ENCODE measurements at regions not wholly inside any gene's neighbourhood (a gene's known extent, or its start where the extent isn't known, plus 50 kb on each side); places are given as distances from the start of the nearest gene placed in this dataset.

- H3K79me2 ChIP-seq (ENCODE audit: control insufficient read depth in 1 of 2, insufficient read depth in 2 of 2, low read length in 2 of 2): no peaks in the 10 kb centered on the region
- H2BK5ac ChIP-seq (ENCODE audit: low read depth, low read length): no peak overlapping the region
- H3K4me2 ChIP-seq (ENCODE audit: insufficient read depth in 1 of 2, low read depth in 2 of 2, low read length in 2 of 2): no peak overlapping the region
- no peaks in the 10 kb centered on the region for H3K36me3 ChIP-seq (ENCODE audit: control insufficient read depth in 2 of 4, insufficient read depth in 4 of 4, low read length in 3 of 4)
- no peaks in the 10 kb centered on the region for H3K27me3 ChIP-seq (replicated peaks in 1 of 4; ENCODE audit: control insufficient read depth in 3 of 4, extremely low read depth in 1 of 4, insufficient read depth in 3 of 4, low read length in 3 of 4)
- no peak overlapping the region for H4K91ac ChIP-seq (replicated peaks; ENCODE audit: insufficient read length, low read length)
- H2AK5ac ChIP-seq (ENCODE audit: low read depth, low read length): no peak overlapping the region
- H3K23ac ChIP-seq (ENCODE audit: insufficient read length): no peak overlapping the region
- no peak overlapping the region for H4K8ac ChIP-seq (ENCODE audit: extremely low read depth, insufficient read depth, low read length)
- H3K56ac ChIP-seq (replicated peaks; ENCODE audit: insufficient read length, low read depth, low read length): no peak overlapping the region
- no peak overlapping the region; the same call in 1 of the 2 replicates for H2BK15ac ChIP-seq (ENCODE audit: low read length)
- H4K20me1 ChIP-seq (replicated peaks in 1 of 2; ENCODE audit: control insufficient read depth in 1 of 2, insufficient read depth in 2 of 2, low read length in 2 of 2): no peaks in the 10 kb centered on the region
- peaks cover 0 to 5% (median 2%) of the 10 kb centered on the region in 4 experiments; a peak in 3 of 7 replicates for H3K4me1 ChIP-seq (replicated peaks in 1 of 4; ENCODE audit: control insufficient read depth in 3 of 4, insufficient read depth in 4 of 4, low read length in 3 of 4)
- H3K79me1 ChIP-seq (ENCODE audit: low read depth, low read length): no peaks in the 10 kb centered on the region
- POLR2A ChIA-PET (ENCODE audit: partially characterized antibody): no interaction called here
- no peak overlapping the region for H4K5ac ChIP-seq (ENCODE audit: insufficient read length, low read depth, low read length)
- no peak overlapping the region for H3K4ac ChIP-seq (replicated peaks; ENCODE audit: insufficient read length, low read depth, low read length)
- no peak overlapping the region for H3K4me3 ChIP-seq (ENCODE audit: extremely low read depth in 1 of 4, insufficient read depth in 2 of 4, low read depth in 3 of 4, low read length in 4 of 4)
- CTCF ChIA-PET (ENCODE audit: partially characterized antibody): no interaction called here
- H3K9ac ChIP-seq (replicated peaks in 1 of 4; ENCODE audit: extremely low read depth in 1 of 4, low read depth in 3 of 4, low read length in 3 of 4): no peak overlapping the region
- H3K14ac ChIP-seq (ENCODE audit: insufficient read length): no peak overlapping the region
- H3K18ac ChIP-seq (ENCODE audit: extremely low read depth, low read length): no peak overlapping the region
- H2BK20ac ChIP-seq (ENCODE audit: low read length): no peak overlapping the region
- 86% methylated on average over 2 of the region's 2 CpGs; no CpG with 5 or more reads in 1 of the 2 experiments for WGBS, 2 experiments (ENCODE audit: extremely low coverage in 1 of 2, insufficient coverage in 1 of 2, insufficient read length in 1 of 2, insufficient replicate concordance in 2 of 2, low coverage in 1 of 2, low lambda C conversion rate in 2 of 2, missing lambda C conversion rate in 1 of 2)
- FAIRE-seq (no peak), DNase-seq (ENCODE audit: low read depth in 1 of 2, low spot score in 2 of 2) (no peak)
- no peak overlapping the region for H3K27ac ChIP-seq (ENCODE audit: low read depth, low read length)
- H3K9me3 ChIP-seq (ENCODE audit: insufficient read depth in 2 of 2, low read depth in 1 of 2, low read length in 1 of 2): peaks cover 0 to 5% of the 10 kb centered on the region in 2 experiments; a peak in 1 of 4 replicates
- no peaks in the 10 kb centered on the region for H3K23me2 ChIP-seq (ENCODE audit: low read depth, low read length)
- H2AFZ ChIP-seq (ENCODE audit: low read length): no peak overlapping the region
- H2BK12ac ChIP-seq (ENCODE audit: low read depth, low read length): no peak overlapping the region
- no peak overlapping the region for H2BK120ac ChIP-seq (replicated peaks; ENCODE audit: low read depth, low read length)
- TF ChIP-seq USF2 (IDR thresholded peaks at IDR 0.05; ENCODE audit: low read length) (no peak), BCL11A (IDR thresholded peaks at IDR 0.05; ENCODE audit: low read depth in 2 of 2, low read length in 2 of 2) (no peak), SIX5 (IDR thresholded peaks at IDR 0.05; ENCODE audit: low read depth, low read length) (no peak), ATF3 (IDR thresholded peaks at IDR 0.05; ENCODE audit: insufficient read depth, low read depth, low read length) (no peak), GTF2F1 (IDR thresholded peaks at IDR 0.05; ENCODE audit: borderline replicate concordance, low read depth, low read length) (no peak), TAF7 (optimal IDR thresholded peaks at IDR 0.05; ENCODE audit: borderline replicate concordance, low read depth, low read length) (no peak), TBP (IDR thresholded peaks at IDR 0.05; ENCODE audit: low read depth, low read length) (no peak), EZH2 (IDR thresholded peaks at IDR 0.05; ENCODE audit: low read depth, low read length, severe bottlenecking) (no peak), TAF1 (IDR thresholded peaks at IDR 0.05; ENCODE audit: low read depth, low read length) (no peak), TCF12 (IDR thresholded peaks at IDR 0.05; ENCODE audit: low read depth, low read length) (no peak), CHD2 (IDR thresholded peaks at IDR 0.05; ENCODE audit: low read length) (no peak), POLR2A (IDR thresholded peaks at IDR 0.05; ENCODE audit: control extremely low read depth in 1 of 2, low read depth in 2 of 2, low read length in 2 of 2) (no peak), SP2 (IDR thresholded peaks at IDR 0.05; ENCODE audit: low read length) (no peak)
Observed at GRCh38 chr5:57832875-57833274, 350.3 kb upstream of the ACTBL2 start.

All from H1 (cell line).